CD4-positive, alpha-beta T cell (primary cell): ENCODE measurements at regions not wholly inside any gene's neighbourhood (a gene's known extent, or its start where the extent isn't known, plus 50 kb on each side); places are given as distances from the start of the nearest gene placed in this dataset.

Experiments
- ATAC-seq: fragments of 200-7000 bp; cut with Tn5 transposase; one replicate; pipeline ENCODE4 v1.10.0; 2022; ENCODE audit warnings: mild to moderate bottlenecking; ENCODE audit not compliant: poor library complexity
- CTCF ChIA-PET: fragments of 350-600 bp; sonication (Branson Sonifier 250); formaldehyde crosslinking; loops from one replicate; lab custom pipeline; 2021; ENCODE audit warnings: antibody characterized with exemption, inconsistent platforms; lab: Charles Lee
- POLR2A ChIA-PET: fragments of 350-600 bp; sonication (Branson Sonifier 250); formaldehyde crosslinking; loops from one replicate; lab custom pipeline; 2021; ENCODE audit warnings: antibody characterized with exemption, inconsistent platforms; lab: Charles Lee
- DNase-seq, 14 experiments: peaks; one replicate each; pipeline ENCODE4 v3.0.0-alpha.2; 2013 to 2020; ENCODE audit warnings: mixed read lengths in 2 of 14
- H3K27ac ChIP-seq, 2 donors: one replicate each; pipeline versions ENCODE4 v1.5.1 to v1.7.0; 2013; ENCODE audit warnings: low read length in 2 of 2, low read depth in 1 of 2, mild to moderate bottlenecking in 1 of 2
- H3K27me3 ChIP-seq, 2 experiments: 1 replicate in 1 of 2; 2 replicates in 1 of 2; pipeline versions ENCODE4 v1.6.1 to v1.7.0; 2013; ENCODE audit warnings: low read length in 2 of 2, control low read depth in 1 of 2, mild to moderate bottlenecking in 1 of 2, moderate library complexity in 1 of 2; ENCODE audit not compliant: insufficient read depth in 2 of 2, control insufficient read depth in 1 of 2
- H3K36me3 ChIP-seq: one replicate; pipeline ENCODE4 v1.6.1; 2013; ENCODE audit warnings: low read length, control low read depth; ENCODE audit not compliant: insufficient read depth
- H3K4me1 ChIP-seq: one replicate; pipeline ENCODE4 v1.6.1; 2013; ENCODE audit warnings: low read length, control low read depth; ENCODE audit not compliant: insufficient read depth
- H3K4me3 ChIP-seq: one replicate; pipeline ENCODE4 v1.5.1; 2013; ENCODE audit warnings: mild to moderate bottlenecking, low read length, moderate library complexity
- H3K9me3 ChIP-seq, 2 experiments: 1 replicate in 1 of 2; 2 replicates in 1 of 2; pipeline versions ENCODE4 v1.6.1 to v1.7.0; 2013; ENCODE audit warnings: low read length in 2 of 2, mild to moderate bottlenecking in 2 of 2, control low read depth in 1 of 2, moderate library complexity in 1 of 2; ENCODE audit not compliant: control insufficient read depth in 1 of 2, insufficient read depth in 1 of 2
- H3K27ac Mint-ChIP-seq: one replicate; pipeline ENCODE4 v1.8.0; 2020; ENCODE audit warnings: mixed read lengths
- H3K27me3 Mint-ChIP-seq: one replicate; pipeline ENCODE4 v1.8.0; 2021; ENCODE audit warnings: mixed read lengths
- H3K36me3 Mint-ChIP-seq: one replicate; pipeline ENCODE4 v1.8.0; 2021; ENCODE audit warnings: low read depth, mixed read lengths
- H3K4me1 Mint-ChIP-seq: one replicate; pipeline ENCODE4 v1.8.0; 2021; ENCODE audit warnings: low read depth, mixed read lengths
- H3K4me3 Mint-ChIP-seq: one replicate; pipeline ENCODE4 v1.8.0; 2020; ENCODE audit warnings: mild to moderate bottlenecking, mixed read lengths
- H3K9me3 Mint-ChIP-seq: one replicate; pipeline ENCODE4 v1.8.0; 2020; ENCODE audit warnings: mixed read lengths
- CTCF ChIP-seq: fragments of 200-600 bp; IDR thresholded peaks from one replicate; pipeline ENCODE4 v1.8.0; 2022; ENCODE audit warnings: antibody characterized with exemption, mild to moderate bottlenecking
- intact Hi-C, 2 experiments: fragments of 100-400 bp; cut with DNase I in 1 of 2; cut with micrococcal nuclease in 1 of 2; formaldehyde crosslinking; loops; one replicate each; pipeline versions ENCODE4 v1.15.1 to v1.9.0; 2023 to 2025; cut with DNase I, micrococcal nuclease

GRCh38 chr12:82055391-82055790, 296.2 kb upstream of the PPFIA2 start:
- H3K27ac Mint-ChIP-seq: no peak overlapping the region
- H3K36me3 ChIP-seq: no peaks in the 10 kb centered on the region
- H3K36me3 Mint-ChIP-seq: no peaks in the 10 kb centered on the region
- no peak overlapping the region for H3K4me3 Mint-ChIP-seq
- no peaks in the 10 kb centered on the region for H3K4me1 Mint-ChIP-seq
- no peak for ATAC-seq
- no peak overlapping the region for H3K4me3 ChIP-seq
- intact Hi-C loops: no loop called here
- no peak overlapping the region for H3K27ac ChIP-seq
- TF ChIP-seq CTCF: no peak
- H3K27me3 Mint-ChIP-seq: no peaks in the 10 kb centered on the region
- DNase-seq: no peak
- ChIA-PET POLR2A (no interaction called here), CTCF (no interaction called here)
- no peaks in the 10 kb centered on the region for H3K9me3 Mint-ChIP-seq
- no peaks in the 10 kb centered on the region for H3K9me3 ChIP-seq
- no peaks in the 10 kb centered on the region for H3K4me1 ChIP-seq
- H3K27me3 ChIP-seq: no peaks in the 10 kb centered on the region

- Histone ChIP-seq H3K4me1 (no peaks in the 10 kb centered on the region), H3K27me3 (no peaks in the 10 kb centered on the region), H3K27ac (no peak overlapping the region), H3K4me3 (no peak overlapping the region), H3K36me3 (no peaks in the 10 kb centered on the region), H3K9me3 (no peaks in the 10 kb centered on the region)
- no peak for DNase-seq
- ChIA-PET POLR2A (no interaction called here), CTCF (no interaction called here)
- Mint-ChIP-seq H3K4me1 (no peaks in the 10 kb centered on the region), H3K4me3 (no peak overlapping the region), H3K27me3 (no peaks in the 10 kb centered on the region), H3K27ac (no peak overlapping the region), H3K36me3 (no peaks in the 10 kb centered on the region), H3K9me3 (no peaks in the 10 kb centered on the region)
- TF ChIP-seq CTCF: no peak
- intact Hi-C loops: no loop called here
- no peak for ATAC-seq
These were observed 295.4 kb upstream of the PPFIA2 start for GRCh38 chr12:82054566-82054965.

- ChIA-PET POLR2A (no interaction called here), CTCF (no interaction called here)
- DNase-seq (no peak), ATAC-seq (no peak)
- no peak for TF ChIP-seq CTCF
- Mint-ChIP-seq H3K4me3 (no peak overlapping the region), H3K4me1 (no peaks in the 10 kb centered on the region), H3K36me3 (no peaks in the 10 kb centered on the region), H3K27me3 (peaks cover 4% of the 10 kb centered on the region), H3K27ac (no peak overlapping the region), H3K9me3 (peaks cover 2% of the 10 kb centered on the region)
- Histone ChIP-seq H3K27me3 (no peaks in the 10 kb centered on the region), H3K27ac (no peak overlapping the region), H3K9me3 (no peaks in the 10 kb centered on the region), H3K4me1 (no peaks in the 10 kb centered on the region), H3K36me3 (no peaks in the 10 kb centered on the region), H3K4me3 (no peak overlapping the region)
- intact Hi-C loops: no loop called here
These were observed 288.3 kb upstream of the PPFIA2 start for GRCh38 chr12:82047446-82047845.
